ENCODE measurements at regions not wholly inside any gene's neighbourhood (a gene's known extent, or its start where the extent isn't known, plus 50 kb on each side); places are given as distances from the start of the nearest gene placed in this dataset.

DNA sequence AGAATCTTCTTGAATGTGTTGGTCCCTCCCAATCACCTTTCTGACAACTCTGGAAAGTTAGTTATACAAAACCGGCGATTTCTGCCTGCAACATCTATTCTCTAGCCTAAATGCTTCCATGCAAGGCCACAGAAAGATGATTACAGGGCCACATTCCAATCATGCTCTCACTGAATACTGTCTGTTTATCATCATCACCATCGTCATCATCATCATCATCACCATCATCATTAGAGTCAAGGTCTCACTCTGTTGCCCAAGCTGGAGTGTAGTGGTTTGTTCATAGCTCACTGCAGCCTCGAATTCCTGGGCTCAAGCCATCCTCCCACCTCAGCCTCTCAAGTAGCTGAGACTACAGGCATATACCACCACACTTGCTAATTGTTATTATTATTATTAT lies 521.2 kb upstream of the DAB1 start:
- H3K9me3 ChIP-seq (ENCODE audit: control insufficient read depth in 2 of 2, insufficient read depth in 1 of 2, low read depth in 1 of 2, low read length in 1 of 2): no peaks in the 10 kb centered on the region
- no peaks in the 10 kb centered on the region for H3K4me1 ChIP-seq (ENCODE audit: control insufficient read depth in 2 of 2, insufficient read depth in 2 of 2, low read length in 1 of 2)
- no peak overlapping the region for H3K4me3 ChIP-seq (ENCODE audit: low read depth in 1 of 2, low read length in 2 of 2)

DNA sequence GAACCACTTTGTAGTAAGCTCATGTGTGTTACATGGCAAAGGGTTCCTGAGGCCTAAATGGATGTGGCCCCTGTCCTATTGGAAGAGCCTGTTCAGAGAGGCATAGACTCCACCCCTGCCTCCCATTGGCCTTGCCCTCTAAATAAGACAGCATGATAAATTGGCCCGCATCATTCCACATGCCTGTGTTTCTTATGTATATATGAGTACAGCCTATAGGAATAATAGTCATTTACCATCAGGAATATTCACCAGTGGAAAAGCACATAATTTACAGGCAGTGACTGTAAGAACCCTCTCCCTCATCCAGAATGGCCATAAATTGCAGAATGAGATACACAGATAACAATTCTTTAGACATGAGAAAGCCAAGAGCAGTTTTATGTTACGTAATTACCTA lies 519.5 kb upstream of the DAB1 start:
- WGBS, 2 donors: 89 to 94% methylated on average over 2 of the region's 2 CpGs
- no peaks in the 10 kb centered on the region for H3K27me3 ChIP-seq (ENCODE audit: control insufficient read depth in 1 of 2, insufficient read depth in 2 of 2, low read length in 2 of 2)
- H3K9me3 ChIP-seq (ENCODE audit: control insufficient read depth in 2 of 2, insufficient read depth in 1 of 2, low read depth in 1 of 2, low read length in 1 of 2): peaks cover 0 to under 1% of the 10 kb centered on the region in 2 donors
- no peaks in the 10 kb centered on the region for H3K4me1 ChIP-seq (ENCODE audit: control insufficient read depth in 2 of 2, insufficient read depth in 2 of 2, low read length in 1 of 2)
- H3K27ac ChIP-seq (ENCODE audit: low read depth in 2 of 2, low read length in 1 of 2): no peak overlapping the region
- no peaks in the 10 kb centered on the region for H3K36me3 ChIP-seq (ENCODE audit: control insufficient read depth in 2 of 2, insufficient read depth in 2 of 2, low read length in 1 of 2)
- no peak overlapping the region for H3K4me3 ChIP-seq (ENCODE audit: low read depth in 1 of 2, low read length in 2 of 2)

More for the DNA sequence above, 521.2 kb upstream of the DAB1 start:
- H3K27ac ChIP-seq (ENCODE audit: low read depth in 2 of 2, low read length in 1 of 2): no peak overlapping the region
- H3K36me3 ChIP-seq (ENCODE audit: control insufficient read depth in 2 of 2, insufficient read depth in 2 of 2, low read length in 1 of 2): no peaks in the 10 kb centered on the region
- WGBS, 2 donors: 73% methylated on average over 4 of the region's 4 CpGs
- no peaks in the 10 kb centered on the region for H3K27me3 ChIP-seq (ENCODE audit: control insufficient read depth in 1 of 2, insufficient read depth in 2 of 2, low read length in 2 of 2)

DNA sequence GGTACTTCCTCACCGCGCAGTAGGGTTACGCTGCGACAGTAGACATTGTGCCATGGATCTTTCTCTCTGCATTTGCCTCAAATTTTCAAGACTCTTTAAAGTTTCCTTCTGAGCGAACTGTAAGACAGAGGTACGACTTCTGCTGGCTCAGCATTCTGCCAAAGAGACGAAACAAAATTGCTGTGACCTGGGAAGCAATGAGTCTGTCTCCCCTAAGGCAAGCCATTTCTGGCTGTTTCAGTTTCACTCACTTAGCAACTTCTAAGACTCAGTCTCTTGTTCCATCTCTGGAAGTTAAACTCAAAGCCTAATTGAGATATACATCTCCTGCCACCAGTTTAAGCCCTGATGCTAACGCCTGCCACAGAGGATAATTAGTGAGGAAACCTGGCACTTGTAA lies 510.9 kb upstream of the DAB1 start:
- 78 to 82% methylated on average over 8 of the region's 8 CpGs for WGBS, 2 donors
- Histone ChIP-seq H3K4me1 (ENCODE audit: control insufficient read depth in 2 of 2, insufficient read depth in 2 of 2, low read length in 1 of 2) (no peaks in the 10 kb centered on the region), H3K4me3 (ENCODE audit: low read depth in 1 of 2, low read length in 2 of 2) (no peak overlapping the region)

DNA sequence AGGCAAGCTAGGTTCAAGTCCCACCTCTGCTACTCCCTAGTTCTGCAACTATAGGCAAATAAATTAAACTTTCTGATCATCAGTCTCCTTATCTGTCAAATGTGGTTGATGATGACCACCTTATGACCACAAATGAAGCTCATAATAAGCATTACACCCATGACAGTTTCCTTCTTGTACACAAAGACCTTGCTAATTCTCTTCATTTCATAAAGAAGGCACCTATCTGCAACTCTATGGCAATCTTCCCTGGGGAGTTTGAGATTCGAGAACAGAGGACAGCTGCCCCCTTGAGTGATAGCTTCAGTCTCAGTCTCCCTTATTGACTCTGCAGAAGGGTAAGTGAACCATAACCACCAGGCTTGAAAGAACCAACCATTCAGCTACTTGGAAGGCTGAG lies 503.1 kb upstream of the DAB1 start:
- Histone ChIP-seq H3K36me3 (ENCODE audit: control insufficient read depth in 2 of 2, insufficient read depth in 2 of 2, low read length in 1 of 2) (no peaks in the 10 kb centered on the region), H3K4me1 (ENCODE audit: control insufficient read depth in 2 of 2, insufficient read depth in 2 of 2, low read length in 1 of 2) (no peaks in the 10 kb centered on the region), H3K27me3 (ENCODE audit: control insufficient read depth in 1 of 2, insufficient read depth in 2 of 2, low read length in 2 of 2) (no peaks in the 10 kb centered on the region), H3K9me3 (ENCODE audit: control insufficient read depth in 2 of 2, insufficient read depth in 1 of 2, low read depth in 1 of 2, low read length in 1 of 2) (no peaks in the 10 kb centered on the region), H3K27ac (ENCODE audit: low read depth in 2 of 2, low read length in 1 of 2) (no peak overlapping the region), H3K4me3 (ENCODE audit: low read depth in 1 of 2, low read length in 2 of 2) (no peak overlapping the region)
- 80 to 86% methylated on average over 1 of the region's 1 CpG for WGBS, 2 donors

More for the DNA sequence above, 510.9 kb upstream of the DAB1 start:
- H3K9me3 ChIP-seq (ENCODE audit: control insufficient read depth in 2 of 2, insufficient read depth in 1 of 2, low read depth in 1 of 2, low read length in 1 of 2): peaks cover 0 to 2% of the 10 kb centered on the region in 2 donors
- H3K27ac ChIP-seq (ENCODE audit: low read depth in 2 of 2, low read length in 1 of 2): no peak overlapping the region
- no peaks in the 10 kb centered on the region for H3K27me3 ChIP-seq (ENCODE audit: control insufficient read depth in 1 of 2, insufficient read depth in 2 of 2, low read length in 2 of 2)
- H3K36me3 ChIP-seq (ENCODE audit: control insufficient read depth in 2 of 2, insufficient read depth in 2 of 2, low read length in 1 of 2): no peaks in the 10 kb centered on the region

DNA sequence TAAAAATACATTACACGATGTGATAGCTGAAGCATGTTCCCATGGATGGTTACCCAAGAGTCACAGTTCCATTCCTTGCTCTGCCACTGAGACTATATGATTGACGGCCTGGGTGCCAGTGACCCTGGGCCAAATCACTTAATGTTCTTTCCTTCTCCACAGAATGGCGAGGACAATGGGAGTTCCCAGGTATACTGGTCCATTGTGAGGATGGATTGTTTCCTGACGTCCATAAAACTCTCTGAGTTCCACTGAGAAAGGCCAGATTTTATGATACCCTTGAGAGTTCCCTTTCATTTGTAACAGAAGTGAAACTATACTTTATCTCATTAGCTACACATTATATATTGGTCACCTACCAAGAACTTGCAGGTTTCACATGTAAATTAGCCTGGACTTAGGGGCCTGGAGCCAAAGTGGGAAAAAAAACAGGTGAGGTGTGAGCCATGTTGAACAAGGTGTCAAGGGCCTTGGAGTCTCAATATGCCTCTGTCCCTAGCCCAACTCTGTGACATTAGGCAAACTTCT lies 502.2 kb upstream of the DAB1 start:
- H3K27ac ChIP-seq (ENCODE audit: low read depth in 2 of 2, low read length in 1 of 2): no peak overlapping the region
- H3K4me3 ChIP-seq (ENCODE audit: low read depth in 1 of 2, low read length in 2 of 2): no peak overlapping the region
- H3K4me1 ChIP-seq (ENCODE audit: control insufficient read depth in 2 of 2, insufficient read depth in 2 of 2, low read length in 1 of 2): no peaks in the 10 kb centered on the region
- WGBS, 2 donors: 72 to 75% methylated on average over 4 of the region's 4 CpGs
- H3K36me3 ChIP-seq (ENCODE audit: control insufficient read depth in 2 of 2, insufficient read depth in 2 of 2, low read length in 1 of 2): no peaks in the 10 kb centered on the region
- no peaks in the 10 kb centered on the region for H3K9me3 ChIP-seq (ENCODE audit: control insufficient read depth in 2 of 2, insufficient read depth in 1 of 2, low read depth in 1 of 2, low read length in 1 of 2)
- no peaks in the 10 kb centered on the region for H3K27me3 ChIP-seq (ENCODE audit: control insufficient read depth in 1 of 2, insufficient read depth in 2 of 2, low read length in 2 of 2)

DNA sequence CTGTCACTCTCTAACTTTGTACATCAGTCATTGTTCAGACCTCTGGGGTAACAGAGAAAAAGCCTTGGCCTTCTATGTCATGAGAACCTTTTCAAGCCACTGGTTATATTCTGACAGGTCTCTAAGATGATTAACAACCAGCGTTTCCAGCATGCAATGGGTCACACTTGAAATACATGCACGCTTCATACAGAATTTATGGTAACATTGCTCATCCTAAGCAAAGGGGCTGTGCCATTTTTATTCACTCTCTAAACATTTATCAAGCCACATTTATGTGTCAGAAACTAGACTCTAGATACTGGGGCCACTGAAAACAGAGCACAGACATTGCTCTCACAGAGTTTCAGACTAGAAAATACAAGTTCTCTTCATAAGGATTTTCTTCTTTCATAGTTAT lies 501.4 kb upstream of the DAB1 start:
- Histone ChIP-seq H3K4me1 (ENCODE audit: control insufficient read depth in 2 of 2, insufficient read depth in 2 of 2, low read length in 1 of 2) (no peaks in the 10 kb centered on the region), H3K36me3 (ENCODE audit: control insufficient read depth in 2 of 2, insufficient read depth in 2 of 2, low read length in 1 of 2) (no peaks in the 10 kb centered on the region), H3K4me3 (ENCODE audit: low read depth in 1 of 2, low read length in 2 of 2) (no peak overlapping the region), H3K9me3 (ENCODE audit: control insufficient read depth in 2 of 2, insufficient read depth in 1 of 2, low read depth in 1 of 2, low read length in 1 of 2) (no peaks in the 10 kb centered on the region), H3K27me3 (ENCODE audit: control insufficient read depth in 1 of 2, insufficient read depth in 2 of 2, low read length in 2 of 2) (no peaks in the 10 kb centered on the region), H3K27ac (ENCODE audit: low read depth in 2 of 2, low read length in 1 of 2) (no peak overlapping the region)
- 83 to 84% methylated on average over 2 of the region's 2 CpGs for WGBS, 2 donors

DNA sequence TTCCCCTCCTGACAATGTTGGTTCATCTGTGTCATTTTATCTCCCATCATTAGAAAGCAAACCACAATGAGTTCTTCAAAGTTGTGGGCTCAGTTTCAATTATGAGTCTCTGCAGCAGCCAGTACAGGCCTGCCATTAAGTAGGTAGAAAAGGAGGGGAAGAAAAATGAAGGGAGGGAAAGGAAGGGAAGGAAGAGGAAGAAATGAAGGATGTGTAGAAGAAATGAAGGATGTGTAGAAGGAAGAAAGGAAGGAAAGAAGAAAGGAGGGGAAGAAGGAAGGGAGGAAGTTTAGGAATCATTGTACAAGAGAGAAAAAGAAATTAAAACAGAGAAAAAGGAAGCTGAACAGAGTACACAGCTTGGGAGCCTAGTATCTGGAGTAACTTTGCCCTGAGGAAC lies 498.3 kb upstream of the DAB1 start:
- Histone ChIP-seq H3K36me3 (ENCODE audit: control insufficient read depth in 2 of 2, insufficient read depth in 2 of 2, low read length in 1 of 2) (no peaks in the 10 kb centered on the region), H3K27me3 (ENCODE audit: control insufficient read depth in 1 of 2, insufficient read depth in 2 of 2, low read length in 2 of 2) (no peaks in the 10 kb centered on the region), H3K27ac (ENCODE audit: low read depth in 2 of 2, low read length in 1 of 2) (no peak overlapping the region), H3K9me3 (ENCODE audit: control insufficient read depth in 2 of 2, insufficient read depth in 1 of 2, low read depth in 1 of 2, low read length in 1 of 2) (no peaks in the 10 kb centered on the region), H3K4me1 (ENCODE audit: control insufficient read depth in 2 of 2, insufficient read depth in 2 of 2, low read length in 1 of 2) (no peaks in the 10 kb centered on the region), H3K4me3 (ENCODE audit: low read depth in 1 of 2, low read length in 2 of 2) (no peak overlapping the region)

DNA sequence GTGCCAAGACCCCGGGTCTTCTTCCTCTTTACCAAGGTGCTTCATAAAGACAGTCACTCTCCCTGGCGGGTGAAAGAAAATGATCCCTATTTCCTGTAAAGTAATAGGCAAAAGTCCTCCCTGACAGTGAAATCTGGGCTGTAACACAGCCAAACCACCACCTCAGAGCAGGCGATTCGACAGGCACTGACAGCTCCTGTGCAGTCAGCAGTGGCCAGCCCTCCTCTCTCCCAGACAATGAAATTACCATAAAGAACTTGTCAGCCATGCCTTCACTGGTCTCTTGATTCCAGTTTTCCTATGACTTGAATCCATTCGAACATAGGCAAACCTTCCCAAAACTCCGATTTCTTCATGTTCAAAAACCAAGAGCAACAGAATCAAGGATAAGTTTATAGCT lies 492.2 kb upstream of the DAB1 start:
- H3K27me3 ChIP-seq (ENCODE audit: control insufficient read depth in 1 of 2, insufficient read depth in 2 of 2, low read length in 2 of 2): no peaks in the 10 kb centered on the region
- H3K4me3 ChIP-seq (ENCODE audit: low read depth in 1 of 2, low read length in 2 of 2): no peak overlapping the region
- 59 to 71% methylated on average over 6 of the region's 6 CpGs for WGBS, 2 donors
- no peaks in the 10 kb centered on the region for H3K4me1 ChIP-seq (ENCODE audit: control insufficient read depth in 2 of 2, insufficient read depth in 2 of 2, low read length in 1 of 2)
- H3K27ac ChIP-seq (ENCODE audit: low read depth in 2 of 2, low read length in 1 of 2): no peak overlapping the region
- H3K36me3 ChIP-seq (ENCODE audit: control insufficient read depth in 2 of 2, insufficient read depth in 2 of 2, low read length in 1 of 2): no peaks in the 10 kb centered on the region
- H3K9me3 ChIP-seq (ENCODE audit: control insufficient read depth in 2 of 2, insufficient read depth in 1 of 2, low read depth in 1 of 2, low read length in 1 of 2): no peaks in the 10 kb centered on the region

DNA sequence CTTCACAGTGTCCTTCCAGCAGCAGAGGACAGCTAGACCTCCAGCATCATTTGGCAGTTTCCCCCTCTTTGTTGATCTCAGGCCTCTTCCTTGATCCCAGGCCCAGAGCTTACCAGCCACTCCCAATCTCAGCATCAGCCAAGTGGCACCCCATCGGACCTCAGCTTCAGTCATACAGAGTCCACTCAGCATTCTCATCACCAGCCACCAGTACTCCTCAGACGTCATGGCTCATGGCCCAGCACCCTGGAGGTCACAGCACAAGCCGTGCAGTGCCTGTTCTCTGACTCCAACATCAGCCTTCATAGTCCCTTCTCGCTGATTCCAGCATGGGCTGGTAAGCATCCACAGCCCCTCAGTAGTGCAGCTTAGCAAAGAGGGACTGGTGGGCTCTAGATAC lies 487.6 kb upstream of the DAB1 start:
- H3K4me1 ChIP-seq (ENCODE audit: control insufficient read depth in 2 of 2, insufficient read depth in 2 of 2, low read length in 1 of 2): no peaks in the 10 kb centered on the region
- H3K36me3 ChIP-seq (ENCODE audit: control insufficient read depth in 2 of 2, insufficient read depth in 2 of 2, low read length in 1 of 2): no peaks in the 10 kb centered on the region
- H3K27ac ChIP-seq (ENCODE audit: low read depth in 2 of 2, low read length in 1 of 2): no peak overlapping the region
- 73 to 79% methylated on average over 4 of the region's 4 CpGs for WGBS, 2 donors
- no peaks in the 10 kb centered on the region for H3K27me3 ChIP-seq (ENCODE audit: control insufficient read depth in 1 of 2, insufficient read depth in 2 of 2, low read length in 2 of 2)
- no peaks in the 10 kb centered on the region for H3K9me3 ChIP-seq (ENCODE audit: control insufficient read depth in 2 of 2, insufficient read depth in 1 of 2, low read depth in 1 of 2, low read length in 1 of 2)
- no peak overlapping the region for H3K4me3 ChIP-seq (ENCODE audit: low read depth in 1 of 2, low read length in 2 of 2)

DNA sequence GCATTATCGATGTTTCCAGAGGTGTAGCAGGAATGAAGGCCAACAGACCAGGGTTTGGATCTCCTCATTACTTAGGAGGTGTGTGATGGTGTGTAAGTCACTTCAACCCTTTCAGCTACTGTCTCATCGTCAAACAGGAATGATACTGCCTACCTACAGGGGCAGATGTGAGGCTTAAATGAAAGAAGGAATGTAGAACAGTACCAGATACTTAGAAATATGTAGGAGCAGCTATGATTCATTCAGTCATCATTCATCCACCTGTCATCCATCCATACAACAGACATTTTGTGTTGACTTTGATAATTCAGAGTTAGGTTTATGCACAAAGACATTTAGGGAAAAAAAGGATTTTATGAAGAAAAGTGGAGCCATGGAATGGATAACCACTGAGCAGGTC lies 486.9 kb upstream of the DAB1 start:
- Histone ChIP-seq H3K4me3 (ENCODE audit: low read depth in 1 of 2, low read length in 2 of 2) (no peak overlapping the region), H3K27me3 (ENCODE audit: control insufficient read depth in 1 of 2, insufficient read depth in 2 of 2, low read length in 2 of 2) (no peaks in the 10 kb centered on the region), H3K36me3 (ENCODE audit: control insufficient read depth in 2 of 2, insufficient read depth in 2 of 2, low read length in 1 of 2) (no peaks in the 10 kb centered on the region), H3K4me1 (ENCODE audit: control insufficient read depth in 2 of 2, insufficient read depth in 2 of 2, low read length in 1 of 2) (no peaks in the 10 kb centered on the region), H3K9me3 (ENCODE audit: control insufficient read depth in 2 of 2, insufficient read depth in 1 of 2, low read depth in 1 of 2, low read length in 1 of 2) (no peaks in the 10 kb centered on the region), H3K27ac (ENCODE audit: low read depth in 2 of 2, low read length in 1 of 2) (no peak overlapping the region)
- 65 to 70% methylated on average over 2 of the region's 2 CpGs for WGBS, 2 donors

Data from esophagus (tissue), 2 donors.